Lung (tissue), 11 donors: ENCODE measurements at regions not wholly inside any gene's neighbourhood (a gene's known extent, or its start where the extent isn't known, plus 50 kb on each side); places are given as distances from the start of the nearest gene placed in this dataset.

Experiments used
- ATAC-seq: fragments of 200-7000 bp; cut with Tn5 transposase; one replicate; pipeline ENCODE4 v1.9.1; 2020; ENCODE audit warnings: moderate number of reproducible peaks; ENCODE audit not compliant: insufficient read depth, low FRiP score
- DNase-seq, 3 donors: peaks; one replicate each; pipeline ENCODE4 v3.0.0-alpha.2; 2013 to 2017
- H3K27ac ChIP-seq, 2 donors: one replicate each; pipeline ENCODE4 v1.5.1; 2013; ENCODE audit warnings: mild to moderate bottlenecking in 2 of 2, moderate library complexity in 2 of 2, control low read depth in 1 of 2, inconsistent platforms in 1 of 2, low read depth in 1 of 2, low read length in 1 of 2
- H3K27me3 ChIP-seq, 3 donors: one replicate each; pipeline ENCODE4 v1.5.1; 2013; ENCODE audit warnings: low read length in 2 of 3; ENCODE audit not compliant: control insufficient read depth in 3 of 3, insufficient read depth in 3 of 3
- H3K36me3 ChIP-seq, 4 donors: one replicate each; pipeline ENCODE4 v1.5.1; 2013; ENCODE audit warnings: low read length in 4 of 4, mild to moderate bottlenecking in 1 of 4, moderate library complexity in 1 of 4; ENCODE audit not compliant: control insufficient read depth in 4 of 4, insufficient read depth in 4 of 4
- H3K4me1 ChIP-seq, 5 donors: one replicate each; pipeline ENCODE4 v1.5.1; 2013; ENCODE audit warnings: low read length in 5 of 5, mild to moderate bottlenecking in 2 of 5, moderate library complexity in 1 of 5; ENCODE audit not compliant: control insufficient read depth in 5 of 5, insufficient read depth in 5 of 5
- H3K4me3 ChIP-seq: one replicate; pipeline ENCODE4 v1.5.1; 2013; ENCODE audit warnings: mild to moderate bottlenecking, control low read depth, moderate library complexity
- H3K9ac ChIP-seq, 2 donors: one replicate each; pipeline ENCODE4 v1.5.1; 2013; ENCODE audit warnings: low read length in 2 of 2, control low read depth in 1 of 2; ENCODE audit not compliant: insufficient read depth in 1 of 2
- H3K9me3 ChIP-seq, 4 donors: one replicate each; pipeline ENCODE4 v1.5.1; 2013; ENCODE audit warnings: low read length in 3 of 4, mild to moderate bottlenecking in 1 of 4, moderate library complexity in 1 of 4; ENCODE audit not compliant: control insufficient read depth in 4 of 4, insufficient read depth in 3 of 4
- CTCF ChIP-seq: IDR thresholded peaks from 2 replicates; pipeline ENCODE4 v1.5.1; 2012; ENCODE audit warnings: mild to moderate bottlenecking; ENCODE audit errors: control extremely low read depth, extremely low read depth
- whole genome bisulfite sequencing, 2 donors: extraction: QIAGEN DNeasy Blood & Tissue Kit; methylation state at CpG; one replicate each; pipeline ENCODE4 v1.1.7; 2013; 5-methylcytosine and 5-hydroxymethylcytosine counted together
- donor health status: control.
- donor health status: control.
- donor health status: Bipolar disorder and iron deficiency.
- donor health status: healthy.
- donor health status: DM: yes; HTN: yes; CAD: no.

DNA sequence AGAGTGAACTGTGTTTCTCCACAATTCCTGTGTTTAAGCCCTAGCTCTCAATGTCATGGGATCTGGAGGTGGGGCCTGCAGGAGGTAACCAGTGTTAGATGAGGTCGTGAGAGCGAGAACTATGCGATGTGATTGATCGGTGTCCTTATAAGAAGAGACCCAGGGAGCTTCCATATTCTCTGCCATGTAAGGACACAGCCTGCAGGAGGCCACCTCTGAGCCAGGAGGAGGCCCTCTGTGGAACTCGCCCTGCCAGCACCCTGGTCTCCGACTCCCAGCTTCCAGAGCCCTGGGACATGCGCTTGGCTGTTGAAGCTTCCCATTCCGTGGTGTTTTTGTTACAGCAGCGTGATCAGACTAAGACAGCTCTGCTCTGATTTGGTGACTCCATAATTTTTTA is 255.4 kb downstream of the IRX2 start:
- no peak for TF ChIP-seq CTCF
- DNase-seq, result no peak
- Histone ChIP-seq H3K9me3 (peaks cover 0 to 11% (median 1%) of the 10 kb centered on the region in 4 donors), H3K27ac (no peak overlapping the region), H3K9ac (no peak overlapping the region), H3K4me3 (no peak overlapping the region), H3K36me3 (no peaks in the 10 kb centered on the region), H3K4me1 (peaks cover 0 to 16% (median 4%) of the 10 kb centered on the region in 5 donors), H3K27me3 (peaks cover 0 to 5% (median 0%) of the 10 kb centered on the region in 3 donors)
- no peak for ATAC-seq
- WGBS, 2 donors, result 90% methylated on average over 9 of the region's 9 CpGs

DNA sequence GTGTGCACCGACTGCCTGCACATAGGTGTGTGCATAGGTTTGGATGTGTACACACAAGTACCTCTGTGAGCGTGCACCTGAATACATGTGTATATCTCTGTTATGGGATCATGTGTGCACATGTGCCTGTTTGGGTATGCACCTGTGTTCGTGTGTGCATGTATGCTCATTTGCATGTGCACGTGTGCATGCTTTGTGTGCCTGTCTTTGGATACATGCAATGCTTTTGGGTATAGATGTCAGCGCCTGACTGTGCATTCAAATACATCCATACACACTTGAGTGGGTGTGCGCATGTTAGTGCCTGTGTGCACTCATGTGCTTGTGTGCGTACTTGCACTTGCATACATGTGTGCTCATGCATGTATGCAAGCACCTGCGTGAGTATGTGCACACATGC is 258.1 kb downstream of the IRX2 start:
- ATAC-seq (no peak), DNase-seq (no peak)
- Histone ChIP-seq H3K27ac (no peak overlapping the region), H3K36me3 (no peaks in the 10 kb centered on the region), H3K27me3 (peaks cover 0 to 5% (median 0%) of the 10 kb centered on the region in 3 donors), H3K4me1 (peaks cover 0 to 14% (median 4%) of the 10 kb centered on the region in 5 donors), H3K9me3 (peaks cover 0 to 6% (median 0%) of the 10 kb centered on the region in 4 donors), H3K9ac (no peak overlapping the region), H3K4me3 (no peak overlapping the region)
- 92 to 94% methylated on average over 8 of the region's 8 CpGs for WGBS, 2 donors
- no peak for TF ChIP-seq CTCF

DNA sequence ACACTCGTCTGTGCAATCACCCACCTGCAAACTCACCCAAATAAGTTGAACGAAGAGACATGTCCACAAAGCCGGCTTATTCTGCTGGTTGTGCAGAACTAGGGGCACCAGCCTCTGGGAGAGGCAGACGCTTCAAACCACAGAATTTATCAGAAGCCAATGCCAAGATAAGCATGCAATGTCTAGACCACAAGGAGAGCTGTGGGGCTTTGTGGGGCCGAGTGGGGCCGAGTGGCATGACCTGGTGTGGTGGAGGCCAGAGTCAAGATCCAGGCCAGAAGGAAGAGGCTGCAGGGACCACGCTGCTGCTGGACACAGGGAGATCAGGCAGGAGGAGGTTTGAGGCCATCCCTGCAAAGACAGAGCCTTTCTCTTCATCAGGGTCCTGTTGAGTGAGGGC is 259.0 kb downstream of the IRX2 start:
- DNase-seq (no peak), ATAC-seq (no peak)
- Histone ChIP-seq H3K27ac (no peak overlapping the region), H3K9me3 (peaks cover 0 to 6% (median 0%) of the 10 kb centered on the region in 4 donors), H3K27me3 (peaks cover 0 to 5% (median 0%) of the 10 kb centered on the region in 3 donors), H3K36me3 (no peaks in the 10 kb centered on the region), H3K4me1 (peaks cover 0 to 6% (median 4%) of the 10 kb centered on the region in 5 donors), H3K4me3 (no peak overlapping the region), H3K9ac (no peak overlapping the region)
- 65 to 80% methylated on average over 7 of the region's 7 CpGs for WGBS, 2 donors
- TF ChIP-seq CTCF, result no peak

- 56 to 91% methylated on average over 1 of the region's 1 CpG for WGBS, 2 donors
- H3K9ac ChIP-seq, result no peak overlapping the region
- H3K27me3 ChIP-seq, result peaks cover 0 to 5% (median 0%) of the 10 kb centered on the region in 3 donors
- H3K4me1 ChIP-seq, result peaks cover 0 to 1% (median 0%) of the 10 kb centered on the region in 5 donors
- H3K27ac ChIP-seq, result no peak overlapping the region
- H3K9me3 ChIP-seq, result peaks cover 0 to 8% (median 0%) of the 10 kb centered on the region in 4 donors
- H3K4me3 ChIP-seq, result no peak overlapping the region
- DNase-seq (no peak), ATAC-seq (no peak)
- H3K36me3 ChIP-seq, result no peaks in the 10 kb centered on the region
- TF ChIP-seq CTCF, result no peak
Measured at GRCh38 chr5:2491846-2492245, 259.6 kb downstream of the IRX2 start.
